HAP-1 (cell line): ENCODE measurements at regions not wholly inside any gene's neighbourhood (a gene's known extent, or its start where the extent isn't known, plus 50 kb on each side); places are given as distances from the start of the nearest gene placed in this dataset.
"Not testable (repeated sequence)": the region's sequence is repeated elsewhere in the genome, so short reads cannot be mapped to it uniquely, and the experiment has no call there.

Source experiments
- DNase-seq, 2 experiments: peaks; one replicate each; pipeline ENCODE4 v3.0.0-alpha.2; 2016 to 2020; ENCODE audit warnings: low spot score in 2 of 2
- H3K27me3 ChIP-seq: fragments of 250-450 bp; sonication (Bioruptor Pico); 2 replicates; pipeline ENCODE4 v1.5.1; 2020; ENCODE audit warnings: low read depth, mild to moderate bottlenecking, moderate library complexity
- H3K36me3 ChIP-seq: fragments of 250-450 bp; sonication (Bioruptor Pico); replicated peaks from 2 replicates; pipeline ENCODE4 v1.5.1; 2020; ENCODE audit warnings: mild to moderate bottlenecking
- H3K4me1 ChIP-seq: fragments of 250-450 bp; sonication (Bioruptor Pico); 2 replicates; pipeline ENCODE4 v1.5.1; 2020; ENCODE audit warnings: mild to moderate bottlenecking
- H3K4me3 ChIP-seq: fragments of 250-450 bp; sonication (Bioruptor Pico); 2 replicates; pipeline ENCODE4 v1.5.1; 2020; ENCODE audit warnings: mild to moderate bottlenecking, moderate library complexity
- H3K9me3 ChIP-seq: fragments of 250-450 bp; sonication (Bioruptor Pico); 2 replicates; pipeline ENCODE4 v1.5.1; 2020; ENCODE audit warnings: mild to moderate bottlenecking, moderate library complexity
- in situ Hi-C: fragments of 300-500 bp; cut with MboI; formaldehyde crosslinking; loops from 3 replicates; pipeline ENCODE4 v1.14.3; 2020; ENCODE audit warnings: low sequenced_read_pairs, inconsistent platforms, mixed read lengths

- H3K4me3 ChIP-seq, result no peak overlapping the region
- H3K9me3 ChIP-seq, result no peaks in the 10 kb centered on the region
- in situ Hi-C loops, result no loop called here
- DNase-seq, result no peak
- H3K4me1 ChIP-seq, result no peaks in the 10 kb centered on the region
- no peaks in the 10 kb centered on the region for H3K36me3 ChIP-seq
- H3K27me3 ChIP-seq, result no peaks in the 10 kb centered on the region
Measured at GRCh38 chr6:8958894-8959511, 523.7 kb upstream of the SLC35B3 start.

GRCh38 chr6:8953310-8953709, 518.0 kb upstream of the SLC35B3 start:
- Histone ChIP-seq H3K9me3 (no peaks in the 10 kb centered on the region), H3K4me1 (no peaks in the 10 kb centered on the region), H3K36me3 (no peaks in the 10 kb centered on the region), H3K27me3 (no peaks in the 10 kb centered on the region), H3K4me3 (no peak overlapping the region)
- DNase-seq, result no peak
- in situ Hi-C loops, result no loop called here

- Histone ChIP-seq H3K4me3 (no peak overlapping the region), H3K36me3 (no peaks in the 10 kb centered on the region), H3K9me3 (no peaks in the 10 kb centered on the region), H3K27me3 (no peaks in the 10 kb centered on the region), H3K4me1 (no peaks in the 10 kb centered on the region)
- DNase-seq, result no peak
- in situ Hi-C loops, result no loop called here
Measured at GRCh38 chr6:8948733-8949132, 513.4 kb upstream of the SLC35B3 start.

- no peaks in the 10 kb centered on the region for H3K36me3 ChIP-seq
- H3K4me1 ChIP-seq, result no peaks in the 10 kb centered on the region
- in situ Hi-C loops, result no loop called here
- H3K4me3 ChIP-seq, result no peak overlapping the region
- no peak for DNase-seq
- H3K9me3 ChIP-seq, result no peaks in the 10 kb centered on the region
- no peaks in the 10 kb centered on the region for H3K27me3 ChIP-seq
Measured at GRCh38 chr6:8947900-8948299, 512.6 kb upstream of the SLC35B3 start.

- no peak for DNase-seq
- Histone ChIP-seq H3K4me3 (no peak overlapping the region), H3K9me3 (no peaks in the 10 kb centered on the region), H3K27me3 (no peaks in the 10 kb centered on the region), H3K4me1 (no peaks in the 10 kb centered on the region), H3K36me3 (no peaks in the 10 kb centered on the region)
- in situ Hi-C loops, result no loop called here
Measured at GRCh38 chr6:8944548-8944947, 509.2 kb upstream of the SLC35B3 start.

GRCh38 chr6:8943073-8943472, 507.7 kb upstream of the SLC35B3 start:
- no peaks in the 10 kb centered on the region for H3K36me3 ChIP-seq
- H3K4me3 ChIP-seq, result no peak overlapping the region
- no peaks in the 10 kb centered on the region for H3K4me1 ChIP-seq
- in situ Hi-C loops, result no loop called here
- H3K27me3 ChIP-seq, result no peaks in the 10 kb centered on the region
- no peak for DNase-seq
- H3K9me3 ChIP-seq, result no peaks in the 10 kb centered on the region

- in situ Hi-C loops, result no loop called here
- Histone ChIP-seq H3K36me3 (no peaks in the 10 kb centered on the region), H3K27me3 (no peaks in the 10 kb centered on the region), H3K4me3 (no peak overlapping the region), H3K4me1 (no peaks in the 10 kb centered on the region), H3K9me3 (no peaks in the 10 kb centered on the region)
- DNase-seq, result no peak
Measured at GRCh38 chr6:8941577-8941976, 506.2 kb upstream of the SLC35B3 start.

- in situ Hi-C loops, result no loop called here
- no peaks in the 10 kb centered on the region for H3K4me1 ChIP-seq
- DNase-seq, result no peak
Measured at GRCh38 chr6:8940356-8940755, 505.0 kb upstream of the SLC35B3 start.

GRCh38 chr6:8939615-8940014, 504.3 kb upstream of the SLC35B3 start:
- no peak for DNase-seq
- Histone ChIP-seq H3K27me3 (no peaks in the 10 kb centered on the region), H3K4me3 (no peak overlapping the region), H3K4me1 (no peaks in the 10 kb centered on the region), H3K36me3 (no peaks in the 10 kb centered on the region), H3K9me3 (no peaks in the 10 kb centered on the region)
- in situ Hi-C loops, result no loop called here

More at GRCh38 chr6:8940356-8940755, 505.0 kb upstream of the SLC35B3 start:
- no peaks in the 10 kb centered on the region for H3K9me3 ChIP-seq
- H3K4me3 ChIP-seq, result no peak overlapping the region
- no peaks in the 10 kb centered on the region for H3K36me3 ChIP-seq
- no peaks in the 10 kb centered on the region for H3K27me3 ChIP-seq

GRCh38 chr6:8934318-8934717, 499.0 kb upstream of the SLC35B3 start:
- H3K27me3 ChIP-seq, result no peaks in the 10 kb centered on the region
- no peaks in the 10 kb centered on the region for H3K36me3 ChIP-seq
- H3K9me3 ChIP-seq, result no peaks in the 10 kb centered on the region
- DNase-seq, result no peak
- H3K4me3 ChIP-seq, result no peak overlapping the region
- in situ Hi-C loops, result no loop called here
- H3K4me1 ChIP-seq, result no peaks in the 10 kb centered on the region

GRCh38 chr6:8930009-8930408, 494.7 kb upstream of the SLC35B3 start:
- Histone ChIP-seq H3K36me3 (no peaks in the 10 kb centered on the region), H3K9me3 (no peaks in the 10 kb centered on the region), H3K4me3 (no peak overlapping the region), H3K4me1 (no peaks in the 10 kb centered on the region), H3K27me3 (no peaks in the 10 kb centered on the region)
- DNase-seq, result no peak
- in situ Hi-C loops, result no loop called here

GRCh38 chr6:8920244-8920643, 484.9 kb upstream of the SLC35B3 start:
- H3K27me3 ChIP-seq, H3K4me1 ChIP-seq, DNase-seq, H3K36me3 ChIP-seq, in situ Hi-C loops, H3K9me3 ChIP-seq, H3K4me3 ChIP-seq: not testable (repeated sequence)

GRCh38 chr6:8918196-8918595, 482.9 kb upstream of the SLC35B3 start:
- no peaks in the 10 kb centered on the region for H3K36me3 ChIP-seq

GRCh38 chr6:8914700-8915099, 479.4 kb upstream of the SLC35B3 start:
- no peak for DNase-seq
- in situ Hi-C loops, result no loop called here
- Histone ChIP-seq H3K9me3 (no peaks in the 10 kb centered on the region), H3K4me1 (no peaks in the 10 kb centered on the region), H3K4me3 (no peak overlapping the region), H3K36me3 (no peaks in the 10 kb centered on the region), H3K27me3 (no peaks in the 10 kb centered on the region)

More at GRCh38 chr6:8918196-8918595, 482.9 kb upstream of the SLC35B3 start:
- no peak overlapping the region for H3K4me3 ChIP-seq
- in situ Hi-C loops, result no loop called here
- no peaks in the 10 kb centered on the region for H3K9me3 ChIP-seq
- H3K4me1 ChIP-seq, result no peaks in the 10 kb centered on the region
- DNase-seq, result no peak
- no peaks in the 10 kb centered on the region for H3K27me3 ChIP-seq

- H3K4me1 ChIP-seq, result no peaks in the 10 kb centered on the region
- in situ Hi-C loops, result no loop called here
- no peaks in the 10 kb centered on the region for H3K36me3 ChIP-seq
- H3K4me3 ChIP-seq, result no peak overlapping the region
- no peaks in the 10 kb centered on the region for H3K27me3 ChIP-seq
- H3K9me3 ChIP-seq, result no peaks in the 10 kb centered on the region
- no peak for DNase-seq
Measured at GRCh38 chr6:8908638-8909037, 473.3 kb upstream of the SLC35B3 start.
